ENCODE measurements at regions not wholly inside any gene's neighbourhood (a gene's known extent, or its start where the extent isn't known, plus 50 kb on each side); places are given as distances from the start of the nearest gene placed in this dataset.

DNA sequence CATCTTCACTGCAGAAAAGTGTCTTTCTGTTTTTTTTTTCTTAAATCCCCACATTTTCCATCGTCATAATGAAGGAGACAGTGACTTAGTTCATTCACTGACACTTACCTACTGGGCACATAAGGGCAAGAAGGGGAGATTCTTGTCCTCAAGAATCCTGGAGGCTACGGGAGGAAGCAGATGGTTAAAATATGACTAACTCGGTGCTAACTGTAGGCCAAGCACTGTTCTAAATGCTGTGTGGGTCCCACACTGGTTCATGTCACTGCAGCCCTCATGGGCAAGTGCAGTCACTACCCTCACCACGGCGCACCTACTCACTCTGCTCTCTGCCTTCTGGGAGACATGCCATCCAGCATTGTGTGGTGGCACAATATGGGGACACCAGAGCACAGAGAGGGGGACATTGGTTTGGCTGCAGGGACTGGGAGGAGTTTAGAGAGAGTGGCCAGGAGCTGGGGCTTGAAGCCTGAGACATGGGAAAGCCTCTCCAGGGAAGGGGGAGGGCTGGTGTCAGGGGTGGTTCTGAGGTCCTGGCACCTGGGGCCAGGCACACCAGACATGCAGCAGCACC, 305.2 kb downstream of the MYCN start:
- TF ChIP-seq, protein P1, sequence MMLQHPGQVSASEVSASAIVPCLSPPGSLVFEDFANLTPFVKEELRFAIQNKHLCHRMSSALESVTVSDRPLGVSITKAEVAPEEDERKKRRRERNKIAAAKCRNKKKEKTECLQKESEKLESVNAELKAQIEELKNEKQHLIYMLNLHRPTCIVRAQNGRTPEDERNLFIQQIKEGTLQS (IDR thresholded peaks at IDR 0.05) = no peak
- TF ChIP-seq YY1 (IDR thresholded peaks at IDR 0.05) = no peak
- TF ChIP-seq, protein P2, sequence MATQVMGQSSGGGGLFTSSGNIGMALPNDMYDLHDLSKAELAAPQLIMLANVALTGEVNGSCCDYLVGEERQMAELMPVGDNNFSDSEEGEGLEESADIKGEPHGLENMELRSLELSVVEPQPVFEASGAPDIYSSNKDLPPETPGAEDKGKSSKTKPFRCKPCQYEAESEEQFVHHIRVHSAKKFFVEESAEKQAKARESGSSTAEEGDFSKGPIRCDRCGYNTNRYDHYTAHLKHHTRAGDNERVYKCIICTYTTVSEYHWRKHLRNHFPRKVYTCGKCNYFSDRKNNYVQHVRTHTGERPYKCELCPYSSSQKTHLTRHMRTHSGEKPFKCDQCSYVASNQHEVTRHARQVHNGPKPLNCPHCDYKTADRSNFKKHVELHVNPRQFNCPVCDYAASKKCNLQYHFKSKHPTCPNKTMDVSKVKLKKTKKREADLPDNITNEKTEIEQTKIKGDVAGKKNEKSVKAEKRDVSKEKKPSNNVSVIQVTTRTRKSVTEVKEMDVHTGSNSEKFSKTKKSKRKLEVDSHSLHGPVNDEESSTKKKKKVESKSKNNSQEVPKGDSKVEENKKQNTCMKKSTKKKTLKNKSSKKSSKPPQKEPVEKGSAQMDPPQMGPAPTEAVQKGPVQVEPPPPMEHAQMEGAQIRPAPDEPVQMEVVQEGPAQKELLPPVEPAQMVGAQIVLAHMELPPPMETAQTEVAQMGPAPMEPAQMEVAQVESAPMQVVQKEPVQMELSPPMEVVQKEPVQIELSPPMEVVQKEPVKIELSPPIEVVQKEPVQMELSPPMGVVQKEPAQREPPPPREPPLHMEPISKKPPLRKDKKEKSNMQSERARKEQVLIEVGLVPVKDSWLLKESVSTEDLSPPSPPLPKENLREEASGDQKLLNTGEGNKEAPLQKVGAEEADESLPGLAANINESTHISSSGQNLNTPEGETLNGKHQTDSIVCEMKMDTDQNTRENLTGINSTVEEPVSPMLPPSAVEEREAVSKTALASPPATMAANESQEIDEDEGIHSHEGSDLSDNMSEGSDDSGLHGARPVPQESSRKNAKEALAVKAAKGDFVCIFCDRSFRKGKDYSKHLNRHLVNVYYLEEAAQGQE (IDR thresholded peaks at IDR 0.05) = no peak
- no peak for TF ChIP-seq RAD21 (IDR thresholded peaks at IDR 0.05)
- WGBS = 89% methylated on average over 5 of the region's 5 CpGs

DNA sequence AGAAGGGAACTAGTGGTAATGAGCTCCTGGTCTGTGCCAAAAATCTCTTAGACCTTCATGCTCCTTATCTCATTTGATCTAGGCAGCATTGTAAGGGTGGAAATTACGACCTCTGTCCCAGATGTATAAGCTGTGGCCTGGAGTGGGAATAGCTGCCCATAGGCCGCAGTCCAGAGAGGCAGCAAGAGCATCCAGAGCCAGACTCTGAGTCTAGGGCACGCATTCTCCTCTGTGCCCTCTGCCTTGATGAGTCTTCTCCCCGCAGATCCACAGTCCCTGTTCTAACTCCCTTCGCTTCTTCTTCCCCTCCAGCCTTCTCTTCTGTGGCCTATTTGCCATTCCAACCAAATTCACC, 304.6 kb downstream of the MYCN start:
- no peak for DNase-seq (ENCODE audit: low spot score)
- no peaks in the 10 kb centered on the region for H3K9me3 ChIP-seq (ENCODE audit: control insufficient read depth in 4 of 4, low read length in 3 of 4)
- H3K4me3 ChIP-seq (ENCODE audit: low read depth in 1 of 3, low read length in 3 of 3) = no peak overlapping the region
- H3K9ac ChIP-seq (ENCODE audit: low read depth in 1 of 2, low read length in 2 of 2) = no peak overlapping the region
- H3K27ac ChIP-seq (ENCODE audit: low read depth in 1 of 2, low read length in 2 of 2) = no peak overlapping the region
- H3K27me3 ChIP-seq (ENCODE audit: control insufficient read depth in 4 of 4, insufficient read depth in 4 of 4, low read length in 3 of 4) = peaks cover 0 to 2% (median 0%) of the 10 kb centered on the region in 4 donors
- no peaks in the 10 kb centered on the region for H3K36me3 ChIP-seq (ENCODE audit: control insufficient read depth in 4 of 4, insufficient read depth in 3 of 4, low read depth in 1 of 4, low read length in 3 of 4)
- no peaks in the 10 kb centered on the region for H3K4me1 ChIP-seq (ENCODE audit: control insufficient read depth in 4 of 4, insufficient read depth in 4 of 4, low read length in 3 of 4)
- TF ChIP-seq HNF4G (IDR thresholded peaks at IDR 0.05) = no peak
- 93% methylated on average over 5 of the region's 5 CpGs for WGBS

More for the DNA sequence above, 305.2 kb downstream of the MYCN start:
- Histone ChIP-seq H3K36me3 (ENCODE audit: control insufficient read depth in 4 of 4, insufficient read depth in 3 of 4, low read depth in 1 of 4, low read length in 3 of 4) (no peaks in the 10 kb centered on the region), H3K9ac (ENCODE audit: low read depth in 1 of 2, low read length in 2 of 2) (no peak overlapping the region), H3K4me3 (ENCODE audit: low read depth in 1 of 3, low read length in 3 of 3) (no peak overlapping the region), H3K27ac (ENCODE audit: low read depth in 1 of 2, low read length in 2 of 2) (no peak overlapping the region), H3K4me1 (ENCODE audit: control insufficient read depth in 4 of 4, insufficient read depth in 4 of 4, low read length in 3 of 4) (no peaks in the 10 kb centered on the region), H3K27me3 (ENCODE audit: control insufficient read depth in 4 of 4, insufficient read depth in 4 of 4, low read length in 3 of 4) (peaks cover 0 to 2% (median 0%) of the 10 kb centered on the region in 4 donors), H3K9me3 (ENCODE audit: control insufficient read depth in 4 of 4, low read length in 3 of 4) (no peaks in the 10 kb centered on the region)
- DNase-seq (ENCODE audit: low spot score) = no peak

DNA sequence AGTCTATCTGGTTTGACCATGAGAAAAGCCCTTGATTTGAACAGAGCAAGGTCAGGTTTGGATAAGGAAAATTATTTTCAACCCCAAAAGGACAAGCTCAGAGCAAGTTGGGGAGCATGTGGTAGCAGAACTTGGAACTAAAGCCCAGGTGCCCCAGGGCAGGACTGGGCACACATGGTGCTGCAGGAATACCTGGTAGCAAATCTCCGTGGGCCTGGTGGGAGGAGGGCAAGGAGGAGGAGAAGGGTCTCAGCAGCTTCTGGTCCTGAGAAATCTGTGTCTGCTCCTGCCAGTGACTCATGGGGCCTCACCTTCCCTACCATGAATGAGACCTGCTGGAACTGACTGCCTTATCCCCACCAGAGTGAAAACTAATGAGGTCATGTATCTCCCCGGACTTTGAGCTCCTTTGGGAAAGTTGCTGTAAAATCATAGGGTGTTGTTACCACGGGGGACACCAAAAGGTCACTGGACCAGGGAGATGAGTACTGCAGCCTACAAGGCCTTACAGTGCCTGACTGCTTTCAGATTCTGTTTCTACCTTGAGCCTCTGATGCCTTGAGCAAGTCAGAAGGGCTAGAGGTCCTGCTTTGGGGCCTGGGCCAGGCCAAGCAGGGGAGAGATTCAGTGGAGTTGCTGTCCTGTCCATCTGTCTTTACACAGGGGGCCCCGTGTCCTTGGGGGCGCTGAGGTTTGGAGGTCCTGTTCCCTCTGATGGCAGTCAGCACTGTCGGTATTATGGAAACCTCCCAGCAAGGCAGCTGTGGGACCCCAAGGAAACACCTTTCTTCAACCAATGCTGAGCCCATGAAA, 304.0 kb downstream of the MYCN start:
- Histone ChIP-seq H3K27me3 (ENCODE audit: control insufficient read depth in 4 of 4, insufficient read depth in 4 of 4, low read length in 3 of 4) (peaks cover 0 to 3% (median 0%) of the 10 kb centered on the region in 4 donors), H3K9me3 (ENCODE audit: control insufficient read depth in 4 of 4, low read length in 3 of 4) (no peaks in the 10 kb centered on the region), H3K9ac (ENCODE audit: low read depth in 1 of 2, low read length in 2 of 2) (no peak overlapping the region), H3K36me3 (ENCODE audit: control insufficient read depth in 4 of 4, insufficient read depth in 3 of 4, low read depth in 1 of 4, low read length in 3 of 4) (no peaks in the 10 kb centered on the region), H3K27ac (ENCODE audit: low read depth in 1 of 2, low read length in 2 of 2) (no peak overlapping the region), H3K4me3 (ENCODE audit: low read depth in 1 of 3, low read length in 3 of 3) (no peak overlapping the region), H3K4me1 (ENCODE audit: control insufficient read depth in 4 of 4, insufficient read depth in 4 of 4, low read length in 3 of 4) (no peaks in the 10 kb centered on the region)
- 79% methylated on average over 6 of the region's 6 CpGs for WGBS
- no peak for DNase-seq (ENCODE audit: low spot score)
- TF ChIP-seq JUND (IDR thresholded peaks at IDR 0.05) = no peak

DNA sequence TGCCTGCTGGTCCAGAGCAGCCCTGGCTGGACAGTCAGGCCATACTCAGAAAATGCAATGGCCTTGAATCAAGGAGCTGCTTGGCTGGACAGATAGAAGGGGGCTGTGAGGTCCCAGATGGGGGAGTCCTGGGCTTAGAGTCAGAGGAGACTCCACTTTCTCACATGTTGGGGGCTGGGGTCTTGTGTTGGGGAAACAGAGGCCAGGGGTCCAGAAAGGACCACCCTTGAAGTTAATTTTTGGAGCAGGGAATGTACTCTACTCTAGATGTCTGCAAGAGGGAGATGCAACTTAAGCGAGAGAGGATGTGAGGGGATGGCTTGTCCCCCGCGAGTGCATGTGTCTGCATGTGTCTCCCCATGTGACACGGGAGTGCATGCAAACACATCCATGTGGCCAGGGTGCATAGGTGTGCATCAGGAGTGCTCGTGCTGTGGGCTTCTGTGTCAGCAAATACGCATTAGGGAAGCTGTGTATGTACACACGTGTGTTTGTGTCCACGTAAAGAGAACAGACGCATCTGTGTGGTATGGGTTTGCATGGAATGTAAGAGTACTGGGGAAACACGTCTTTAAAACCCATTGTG, 303.2 kb downstream of the MYCN start:
- Histone ChIP-seq H3K4me1 (ENCODE audit: control insufficient read depth in 4 of 4, insufficient read depth in 4 of 4, low read length in 3 of 4) (no peaks in the 10 kb centered on the region), H3K4me3 (ENCODE audit: low read depth in 1 of 3, low read length in 3 of 3) (no peak overlapping the region), H3K9me3 (ENCODE audit: control insufficient read depth in 4 of 4, low read length in 3 of 4) (no peaks in the 10 kb centered on the region), H3K27me3 (ENCODE audit: control insufficient read depth in 4 of 4, insufficient read depth in 4 of 4, low read length in 3 of 4) (peaks cover 0 to 2% (median 0%) of the 10 kb centered on the region in 4 donors), H3K27ac (ENCODE audit: low read depth in 1 of 2, low read length in 2 of 2) (no peak overlapping the region), H3K9ac (ENCODE audit: low read depth in 1 of 2, low read length in 2 of 2) (no peak overlapping the region), H3K36me3 (ENCODE audit: control insufficient read depth in 4 of 4, insufficient read depth in 3 of 4, low read depth in 1 of 4, low read length in 3 of 4) (no peaks in the 10 kb centered on the region)
- TF ChIP-seq, protein P2 (IDR thresholded peaks at IDR 0.05) = no peak
- TF ChIP-seq YY1 (IDR thresholded peaks at IDR 0.05) (no peak), FOXA2 (IDR thresholded peaks at IDR 0.05) (no peak), JUND (IDR thresholded peaks at IDR 0.05) (no peak), RAD21 (IDR thresholded peaks at IDR 0.05) (no peak)
- 94% methylated on average over 10 of the region's 10 CpGs for WGBS
- DNase-seq (ENCODE audit: low spot score) = no peak
